HG02571 (cell line): ENCODE measurements at regions not wholly inside any gene's neighbourhood (a gene's known extent, or its start where the extent isn't known, plus 50 kb on each side); places are given as distances from the start of the nearest gene placed in this dataset.
"Not testable (repeated sequence)": the region's sequence is repeated elsewhere in the genome, so short reads cannot be mapped to it uniquely, and the experiment has no call there.

Experiments used
- ATAC-seq: cut with Tn5 transposase; IDR thresholded peaks from one replicate; pipeline ENCODE4 v1.9.1; 2021; ENCODE audit warnings: mild to moderate bottlenecking, moderate library complexity; ENCODE audit not compliant: unreplicated experiment

DNA sequence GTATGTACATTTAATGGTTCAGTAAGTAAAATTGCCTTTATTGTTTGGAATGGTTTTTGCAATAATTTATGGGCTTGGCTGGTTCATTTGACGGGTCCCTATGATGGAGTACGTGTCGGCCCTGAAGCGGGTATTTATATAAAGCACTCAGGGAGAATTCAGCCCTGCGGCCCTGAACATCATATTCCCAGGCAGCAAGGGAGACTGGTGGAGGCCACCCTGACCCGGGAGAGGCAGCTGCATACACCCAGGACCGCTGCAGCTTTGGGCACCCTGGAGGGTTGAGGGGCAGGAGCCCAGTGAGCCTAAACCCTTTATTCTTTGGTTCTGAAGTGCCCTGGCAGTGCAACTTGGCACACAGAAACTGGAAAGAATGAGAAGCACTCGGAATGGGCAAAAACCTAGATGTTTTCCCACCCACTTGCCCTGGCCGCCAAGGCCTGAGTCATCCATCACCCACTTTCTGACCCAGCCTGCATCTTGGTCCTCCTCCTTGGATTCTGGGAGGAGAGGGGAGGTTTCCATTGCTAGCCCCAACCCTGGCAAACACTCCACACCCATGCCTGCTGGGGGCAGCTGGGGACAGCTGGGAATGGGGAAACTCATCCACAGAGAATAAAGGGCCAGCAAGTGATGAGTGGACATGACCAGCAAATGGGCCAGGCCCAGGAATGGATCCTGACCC is 162.2 kb upstream of the TNRC6C start:
- no peak for ATAC-seq

DNA sequence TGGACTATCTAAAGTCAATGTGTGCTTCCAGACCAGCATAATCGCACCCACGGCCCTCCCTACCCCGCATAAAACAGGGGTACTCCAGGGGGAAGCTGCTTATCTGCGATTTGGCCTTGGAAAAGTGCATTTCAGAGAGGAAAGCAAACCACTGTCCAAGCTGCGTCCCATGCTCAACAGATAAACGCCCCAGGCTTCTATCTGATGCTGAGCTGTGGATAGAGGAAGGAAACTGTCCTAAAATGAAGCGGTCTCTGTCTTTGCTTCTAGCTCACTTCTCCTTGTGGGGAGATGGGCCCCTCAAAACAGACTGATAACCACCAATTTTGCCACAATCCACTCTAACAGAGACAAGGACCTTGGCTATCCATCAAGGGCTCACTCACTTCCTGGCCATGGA is 160.5 kb upstream of the TNRC6C start:
- ATAC-seq, result no peak

DNA sequence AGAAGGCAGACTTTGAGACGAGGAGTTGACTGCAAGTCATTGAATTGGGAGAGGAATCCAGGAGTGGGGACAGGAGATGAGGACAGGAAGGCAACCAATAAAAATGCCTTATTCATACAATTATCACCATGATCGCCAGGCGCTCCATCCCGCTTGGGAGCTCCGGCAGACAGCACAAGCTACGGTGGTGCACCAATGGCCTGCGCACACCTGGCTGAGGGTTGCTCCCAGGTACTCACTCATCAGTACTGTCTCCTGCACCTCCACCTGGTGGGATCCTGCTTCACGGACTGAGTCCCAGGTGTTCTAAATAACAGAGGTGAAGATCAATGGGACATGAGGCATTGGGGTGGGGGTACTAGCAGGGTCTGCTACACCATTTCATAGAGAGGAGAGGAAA is 160.0 kb upstream of the TNRC6C start:
- no peak for ATAC-seq

DNA sequence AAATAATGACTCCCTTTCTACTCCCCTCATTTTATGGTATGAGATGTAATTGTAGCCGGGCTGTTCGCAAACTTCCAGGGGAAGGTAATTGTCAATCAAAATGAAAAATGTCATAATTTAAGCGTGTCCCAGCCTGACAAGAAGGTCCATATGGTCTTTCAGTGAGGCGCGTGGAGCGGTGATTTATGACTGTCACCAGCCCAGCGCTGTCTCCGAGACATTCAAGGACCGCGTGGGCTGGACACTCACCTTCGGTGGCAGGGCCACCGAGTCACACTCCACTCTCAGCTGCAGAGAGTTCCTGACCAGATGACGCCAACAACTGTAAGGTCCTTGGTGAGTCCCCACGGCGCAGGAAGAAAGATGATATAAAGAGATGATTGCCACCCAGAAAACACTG is 157.7 kb upstream of the TNRC6C start:
- ATAC-seq, result no peak

DNA sequence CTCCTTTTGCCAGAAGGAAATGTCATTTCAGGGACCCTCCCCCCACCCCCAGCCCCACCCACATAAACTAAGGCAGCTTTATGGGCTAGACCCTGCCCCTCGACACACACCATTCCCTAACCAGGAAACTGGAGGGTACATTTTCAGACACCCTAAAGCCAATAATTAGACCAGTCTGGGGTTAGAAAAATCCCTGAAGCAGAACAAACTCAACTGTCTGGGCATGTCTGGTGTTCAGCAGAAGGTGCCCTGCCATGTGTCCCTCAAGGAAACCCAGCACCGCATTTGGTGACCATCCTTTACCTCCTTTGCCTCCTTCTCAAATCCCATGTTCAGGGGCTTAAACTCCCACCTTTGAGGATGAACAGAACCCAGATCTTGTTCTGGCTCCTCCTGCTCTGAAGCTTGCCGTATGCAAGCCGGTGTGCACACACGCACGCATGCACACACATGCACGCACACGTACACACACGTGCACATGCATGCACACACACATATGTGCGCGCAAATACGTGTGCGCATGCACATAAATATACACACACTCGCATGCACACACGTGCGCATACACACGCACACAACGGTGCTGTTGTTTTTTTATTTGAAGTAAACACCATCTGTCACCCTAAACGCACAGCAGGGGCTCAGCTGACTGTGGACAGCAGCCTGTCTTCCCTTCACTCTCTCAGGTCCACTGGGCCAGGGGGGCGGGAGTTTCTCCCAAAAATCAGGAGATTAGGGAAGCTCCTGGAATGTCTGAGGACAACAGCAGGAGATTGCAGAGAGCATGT is 156.8 kb upstream of the TNRC6C start:
- ATAC-seq, result no peak

DNA sequence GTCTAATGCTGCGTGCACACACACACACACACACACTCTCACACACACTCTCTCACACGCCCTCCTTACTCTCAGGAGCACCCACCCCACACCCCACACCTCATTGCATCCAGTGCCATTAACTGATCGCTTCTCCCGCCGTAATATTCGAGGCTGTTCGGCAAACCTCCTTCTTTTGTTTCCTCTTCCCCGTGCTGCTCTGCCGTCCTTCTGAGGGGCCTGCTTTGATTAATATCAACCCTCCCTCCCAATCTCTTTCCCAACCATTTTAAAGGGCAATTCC is 156.2 kb upstream of the TNRC6C start:
- ATAC-seq, result no peak

DNA sequence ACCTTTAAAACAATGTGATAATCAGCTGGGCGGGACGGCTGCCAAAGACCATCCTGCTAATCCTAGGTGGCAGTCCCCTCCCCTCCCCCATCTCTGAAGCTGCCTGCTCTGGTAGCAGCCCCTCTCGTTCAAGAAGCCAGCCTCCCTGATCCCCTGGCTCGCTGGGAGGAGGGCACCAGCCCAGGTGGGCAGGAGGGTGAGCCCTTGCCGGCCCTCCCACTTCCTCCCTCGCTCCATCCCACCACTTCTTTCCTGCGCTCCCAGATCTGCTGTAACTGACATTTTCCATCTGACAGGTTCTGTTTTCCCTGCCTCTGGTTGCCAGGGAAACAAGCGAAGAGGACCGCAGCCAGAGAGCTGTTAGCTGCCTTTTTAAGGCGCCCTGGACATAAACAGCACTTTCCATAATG is 155.7 kb upstream of the TNRC6C start:
- no peak for ATAC-seq

DNA sequence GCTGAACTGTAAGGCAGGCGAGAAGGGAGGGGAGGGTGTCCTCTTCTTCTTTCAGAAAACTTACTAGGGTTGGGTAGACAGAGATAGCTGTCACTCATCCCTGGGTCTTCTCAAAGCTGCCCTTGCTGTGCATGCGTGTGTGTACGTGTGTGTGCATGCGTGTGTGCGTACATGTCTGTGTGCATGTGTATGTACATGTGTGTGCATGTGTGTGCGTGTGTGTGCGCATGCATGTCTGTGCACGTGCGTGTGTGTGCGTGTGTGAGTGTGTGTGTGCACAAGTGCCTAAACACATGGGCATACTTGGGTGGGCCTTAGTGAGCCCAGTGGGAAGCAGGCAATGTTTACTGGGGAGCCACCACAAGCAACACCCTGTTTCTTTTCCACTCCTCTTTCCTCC is 154.8 kb upstream of the TNRC6C start:
- no peak for ATAC-seq

DNA sequence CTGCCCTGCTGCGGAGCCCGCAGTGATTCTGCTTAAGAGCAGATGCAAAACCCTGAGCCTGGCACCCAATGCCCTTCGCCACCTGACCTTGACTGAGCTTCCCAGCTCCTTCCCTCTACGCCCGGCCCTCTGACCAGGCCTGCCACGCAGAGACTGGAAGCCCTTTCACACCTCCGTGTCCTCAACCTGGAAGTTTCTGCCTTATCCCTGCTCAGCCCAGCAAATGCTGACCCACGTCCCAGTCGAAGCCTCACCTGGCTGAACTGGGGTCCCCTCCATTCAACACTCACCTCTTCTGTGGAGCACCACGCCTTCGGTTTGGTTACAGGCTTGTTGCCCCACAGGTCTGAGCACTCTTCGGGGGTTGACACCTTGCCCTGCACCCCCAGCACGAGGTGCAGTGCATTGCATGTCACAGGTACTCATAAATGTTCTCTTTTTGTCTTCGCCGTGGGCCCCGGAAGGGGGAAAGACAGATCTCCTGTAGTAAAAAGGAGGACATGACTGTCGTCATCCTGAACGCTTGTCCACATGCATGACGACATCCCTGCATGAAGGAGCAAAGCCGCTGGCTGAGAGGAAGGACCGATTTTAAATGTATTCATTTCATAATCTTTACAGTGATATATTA is 153.6 kb upstream of the TNRC6C start:
- ATAC-seq, result no peak

DNA sequence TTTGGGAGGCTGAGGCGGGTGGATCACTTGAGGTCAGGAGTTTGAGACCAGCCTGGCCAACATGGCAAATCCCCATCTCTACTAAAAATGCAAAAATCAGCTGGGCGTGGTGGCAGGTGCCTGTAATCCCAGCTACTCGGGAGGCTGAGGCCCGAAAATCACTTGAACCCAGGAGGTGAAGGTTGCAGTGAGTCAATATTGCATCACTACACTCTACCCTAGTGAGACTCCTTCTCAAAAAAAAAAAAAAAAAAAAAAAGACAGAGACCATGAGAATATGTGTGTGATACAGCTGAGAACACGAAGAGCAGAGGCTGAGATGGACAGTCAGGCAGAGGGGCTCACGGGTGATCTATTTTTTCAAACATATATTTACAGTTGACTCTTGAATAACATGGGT is 152.5 kb upstream of the TNRC6C start:
- ATAC-seq, result not testable (repeated sequence)

DNA sequence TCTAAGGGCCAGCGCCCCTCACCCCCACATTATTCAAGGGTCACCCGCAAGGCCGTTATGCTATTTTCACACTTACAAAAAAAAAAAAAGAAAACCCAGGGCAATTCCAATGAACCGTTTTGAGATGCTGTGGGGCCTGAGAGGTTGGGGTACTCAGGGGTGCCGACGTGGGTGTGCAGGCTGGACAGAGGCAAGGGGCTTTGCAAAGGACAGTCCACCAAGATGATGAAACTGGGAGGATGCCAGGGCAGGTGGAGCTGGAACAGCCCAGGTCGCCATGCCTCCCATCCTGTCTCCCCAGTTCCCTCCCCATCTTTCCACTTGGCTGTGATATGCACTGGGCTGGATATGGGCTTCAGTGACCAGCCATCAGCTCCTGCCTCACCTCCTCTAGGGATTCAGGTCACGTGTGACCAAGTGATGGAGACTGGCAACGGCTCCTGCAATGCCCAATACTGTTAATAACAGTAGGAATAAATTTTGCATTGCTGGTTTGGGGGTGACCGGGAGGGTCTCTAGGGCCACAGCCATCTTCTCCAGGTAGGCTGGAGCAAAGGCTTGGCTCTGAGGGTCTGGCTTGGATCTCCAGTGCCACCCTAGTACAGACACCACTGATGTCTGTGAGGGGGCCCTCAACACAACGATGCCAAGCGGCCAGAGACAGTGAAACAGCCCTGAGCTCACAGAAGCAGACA is 151.3 kb upstream of the TNRC6C start:
- ATAC-seq, result no peak

DNA sequence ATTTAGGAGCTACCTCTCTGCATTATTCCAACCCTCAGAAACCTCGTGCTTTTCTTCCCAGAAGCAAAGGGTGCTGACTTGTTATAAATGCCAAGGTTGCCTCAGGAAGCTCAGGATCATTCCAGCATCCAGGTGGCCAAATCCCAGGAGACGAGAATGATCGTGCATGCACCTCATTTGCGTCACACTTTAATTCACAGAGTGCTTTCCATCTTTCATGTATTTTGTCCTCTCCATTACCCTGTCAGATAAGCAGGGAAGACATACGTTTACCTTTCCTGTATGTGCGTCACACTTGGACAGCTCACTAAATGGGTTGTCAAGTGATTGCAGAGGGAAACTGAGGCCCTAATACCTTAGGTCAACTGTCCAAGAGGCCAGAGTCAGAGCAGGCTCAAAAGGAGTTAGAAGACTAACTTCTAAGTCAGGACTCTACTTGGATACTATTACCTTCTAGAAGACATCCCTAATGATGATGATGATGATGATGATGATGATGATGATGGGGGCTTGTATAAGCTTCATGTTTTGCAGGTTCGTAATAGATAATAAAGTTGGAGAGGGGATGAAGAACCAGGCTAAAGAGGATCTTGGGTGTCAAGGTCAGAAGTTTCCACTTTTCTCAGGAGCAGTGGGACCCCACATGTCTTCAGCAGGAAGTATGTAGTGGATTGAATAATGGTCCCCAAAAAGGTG is 150.6 kb upstream of the TNRC6C start:
- no peak for ATAC-seq

DNA sequence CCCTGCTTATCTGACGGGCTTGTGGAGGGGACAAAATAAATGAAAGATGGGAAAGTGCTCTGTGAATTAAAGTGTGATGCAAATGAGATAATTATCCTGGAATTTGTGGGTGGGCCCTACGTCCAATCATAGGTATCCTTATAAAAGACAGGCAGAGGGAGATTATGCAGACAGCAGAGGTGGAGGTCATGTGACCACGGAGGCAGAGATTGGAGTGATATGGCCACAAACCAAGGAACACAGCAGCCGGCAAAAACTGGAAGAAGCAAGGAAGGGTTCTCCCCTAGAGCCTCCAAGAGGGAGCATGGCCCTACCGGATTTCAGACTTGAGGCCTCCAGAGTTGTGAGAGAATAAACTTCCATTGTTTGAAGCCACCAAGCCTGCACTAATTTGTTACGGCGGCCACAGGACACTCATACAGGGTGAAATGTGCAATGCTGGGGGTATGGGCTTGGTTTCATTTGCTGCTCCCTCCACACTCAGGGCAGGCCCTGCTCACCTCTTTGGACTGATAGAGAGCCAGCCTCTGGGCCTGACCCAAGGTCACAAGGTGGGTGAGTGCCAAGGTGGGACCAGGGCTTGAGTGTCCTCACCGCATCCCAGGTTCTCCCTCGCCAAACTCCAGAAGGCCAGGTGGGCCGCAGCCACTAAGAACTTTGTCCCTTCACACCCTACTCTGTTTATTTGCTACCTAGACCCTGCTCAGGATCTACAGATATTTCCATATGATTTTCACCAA is 149.6 kb upstream of the TNRC6C start:
- ATAC-seq, result no peak

DNA sequence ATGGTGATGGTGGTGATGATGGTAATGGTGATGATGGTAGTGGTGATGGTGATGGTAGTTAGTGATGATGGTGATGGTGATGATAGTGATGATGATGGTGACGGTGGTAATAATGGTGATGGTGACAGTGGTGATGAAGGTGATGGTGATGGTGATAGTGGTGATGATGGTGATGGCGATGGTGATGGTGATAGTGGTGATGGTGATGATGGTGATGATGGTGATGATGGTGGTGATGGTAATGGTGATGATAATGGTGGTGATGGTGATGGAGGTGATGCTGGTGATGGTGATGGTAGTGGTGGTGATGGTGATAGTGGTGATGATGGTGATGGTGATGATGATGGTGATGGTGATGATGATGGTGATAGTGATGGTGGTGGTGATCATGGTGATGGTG is 148.7 kb upstream of the TNRC6C start:
- ATAC-seq, result no peak

DNA sequence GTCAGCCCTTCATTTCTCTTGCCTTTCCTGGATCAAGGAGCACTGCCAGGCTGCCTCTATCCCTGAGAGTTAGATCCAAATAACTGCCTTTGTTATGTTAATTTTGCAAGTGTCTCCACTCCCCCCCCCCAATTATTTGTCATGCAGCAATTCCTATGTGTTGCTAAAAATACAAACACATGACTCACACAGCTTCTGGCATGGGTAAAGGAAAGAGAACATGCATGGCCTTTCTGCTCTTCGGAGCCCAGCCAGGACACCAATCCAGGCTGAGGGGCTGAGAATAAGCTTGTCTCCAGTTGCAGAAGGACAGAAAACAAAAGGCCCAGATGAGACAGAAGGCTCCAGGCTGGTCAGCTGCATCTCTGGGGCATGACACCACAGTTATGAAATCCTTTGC is 148.0 kb upstream of the TNRC6C start:
- ATAC-seq, result no peak

DNA sequence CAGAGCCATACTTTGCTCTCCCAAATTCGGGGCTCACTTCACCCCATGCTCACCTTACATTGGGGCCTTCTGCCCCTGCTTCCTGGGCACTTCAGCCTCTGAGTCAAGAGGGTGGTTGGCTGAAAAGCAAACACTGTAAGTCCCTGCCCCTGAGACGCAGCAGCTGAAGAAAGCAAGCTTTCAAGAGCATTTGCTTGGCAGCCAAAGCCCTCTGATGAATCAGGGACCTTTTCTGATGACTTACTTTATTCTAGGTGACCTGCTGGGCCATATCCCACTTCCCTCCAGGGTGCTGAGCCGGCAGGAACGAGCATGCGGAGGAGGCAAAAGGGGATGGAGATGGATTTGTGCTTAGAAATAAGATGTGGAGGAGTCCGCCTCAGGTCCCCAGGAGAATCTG is 147.0 kb upstream of the TNRC6C start:
- ATAC-seq, result no peak

DNA sequence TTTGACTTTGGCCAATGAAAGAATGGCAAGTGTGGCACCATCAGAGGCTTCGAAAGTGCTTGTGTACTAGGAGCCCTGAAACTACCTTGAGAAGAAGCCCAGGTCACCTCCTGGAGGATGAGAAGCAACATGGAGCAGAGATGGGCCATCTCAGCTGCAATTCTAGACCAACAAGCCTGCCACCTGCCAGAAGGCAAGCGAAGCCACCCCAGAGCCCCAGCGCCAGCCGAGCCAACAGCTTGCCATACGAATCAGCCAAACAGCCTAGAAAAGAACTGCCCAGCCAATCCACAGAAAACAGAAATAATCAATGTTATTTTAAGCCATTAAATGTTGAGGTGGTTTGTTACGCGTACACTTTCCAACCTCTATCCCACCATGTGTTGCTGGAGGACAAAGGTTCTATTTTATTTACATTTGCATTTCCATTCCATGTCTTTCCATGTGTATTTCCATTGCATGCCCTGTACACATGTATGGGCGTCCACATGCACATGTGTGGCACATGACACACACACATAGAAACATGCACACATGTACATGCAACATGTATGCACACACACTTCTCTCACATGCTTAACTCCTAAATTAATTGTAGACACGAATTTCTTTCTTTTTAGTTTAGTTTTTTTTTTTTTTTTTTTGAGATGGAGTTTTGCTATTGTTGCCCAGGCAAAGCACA is 144.3 kb upstream of the TNRC6C start:
- no peak for ATAC-seq

DNA sequence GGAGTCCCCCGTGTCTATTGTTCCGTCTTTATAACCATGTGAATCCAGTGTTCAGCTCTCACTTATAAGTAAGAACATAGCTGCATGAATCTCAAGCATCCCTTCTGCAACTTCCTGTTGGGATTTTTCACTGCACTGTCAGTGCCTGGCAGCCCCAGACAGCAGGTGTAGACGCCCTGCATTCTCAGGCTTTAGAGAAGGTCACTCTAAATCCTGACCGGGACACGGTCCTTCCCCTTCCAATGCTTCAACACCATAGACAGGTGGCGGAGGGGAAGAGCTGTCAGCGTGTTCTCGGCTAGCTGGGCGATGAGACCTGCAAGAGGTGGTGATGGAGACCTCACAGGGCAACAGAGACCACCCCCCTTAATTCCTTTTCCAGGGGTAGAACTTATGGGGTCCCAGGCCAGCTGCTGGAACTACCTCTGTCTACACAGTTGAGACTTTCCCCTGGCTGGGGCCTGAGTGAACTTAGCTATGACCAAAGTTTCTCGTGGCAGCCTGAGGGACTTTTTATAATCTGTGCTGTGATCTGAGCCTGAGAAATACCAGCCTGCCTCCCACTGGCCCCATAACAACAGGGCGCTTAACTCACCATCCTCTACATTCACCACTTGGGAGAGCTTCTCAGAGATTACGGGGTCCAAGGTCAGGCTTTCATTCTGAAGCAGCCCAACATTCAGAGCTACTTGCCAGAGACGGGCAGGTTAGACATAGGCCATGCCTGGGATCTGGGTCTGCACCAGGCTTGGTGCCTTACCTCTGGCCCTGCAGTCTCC is 143.2 kb upstream of the TNRC6C start:
- no peak for ATAC-seq

DNA sequence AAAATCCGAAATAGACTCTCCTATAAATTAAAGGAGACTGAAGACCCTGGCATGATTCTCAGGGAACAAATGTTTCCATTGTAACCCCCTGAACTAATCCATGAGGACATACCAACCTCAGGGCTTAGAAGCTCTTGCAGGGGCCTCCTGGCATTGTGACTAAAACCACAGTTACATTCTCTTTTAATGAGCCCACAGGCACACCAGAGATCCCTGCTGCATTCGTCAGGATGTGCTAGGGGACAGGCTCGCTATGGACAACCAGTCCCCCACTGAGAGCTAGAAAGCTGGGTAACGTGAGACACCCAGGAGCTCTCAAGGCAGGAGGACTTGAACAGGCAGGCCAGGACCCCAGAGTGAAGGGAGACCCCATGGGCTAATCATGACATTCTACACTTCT is 140.6 kb upstream of the TNRC6C start:
- ATAC-seq, result no peak
